ENCODE measurements at regions not wholly inside any gene's neighbourhood (a gene's known extent, or its start where the extent isn't known, plus 50 kb on each side); places are given as distances from the start of the nearest gene placed in this dataset.

DNA sequence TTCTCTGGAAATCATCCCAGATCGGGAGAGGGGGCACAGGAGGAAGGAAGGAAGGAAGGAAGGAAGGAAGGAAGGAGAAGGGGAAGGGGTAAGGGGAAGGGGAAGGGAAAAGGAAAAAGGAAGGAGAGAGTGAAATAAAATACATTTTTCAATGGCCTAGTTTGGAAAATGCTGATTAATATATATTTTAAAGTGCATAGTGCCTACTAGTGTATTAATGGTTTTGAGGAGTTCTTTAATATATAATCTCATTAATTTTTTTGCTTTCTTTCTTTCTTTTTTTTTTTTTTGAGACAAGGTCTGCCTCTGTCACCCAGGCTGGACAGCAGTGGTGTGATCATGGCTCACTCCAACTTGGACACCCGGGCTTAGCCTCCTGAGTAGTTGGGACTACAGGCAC is 107.8 kb upstream of the FOLH1 start:
- Histone ChIP-seq H3K4me2 (ENCODE audit: insufficient read depth in 1 of 2, low read depth in 2 of 2, low read length in 2 of 2) (no peak overlapping the region), H3K27ac (ENCODE audit: low read depth, low read length) (no peak overlapping the region), H4K91ac (replicated peaks; ENCODE audit: insufficient read length, low read length) (no peak overlapping the region), H3K4ac (replicated peaks; ENCODE audit: insufficient read length, low read depth, low read length) (no peak overlapping the region), H3K79me2 (ENCODE audit: control insufficient read depth in 1 of 2, insufficient read depth in 2 of 2, low read length in 2 of 2) (no peaks in the 10 kb centered on the region), H3K18ac (ENCODE audit: extremely low read depth, low read length) (no peak overlapping the region), H4K8ac (ENCODE audit: extremely low read depth, insufficient read depth, low read length) (no peak overlapping the region), H4K5ac (ENCODE audit: insufficient read length, low read depth, low read length) (no peak overlapping the region), H2BK5ac (ENCODE audit: low read depth, low read length) (no peak overlapping the region), H3K9ac (replicated peaks in 1 of 4; ENCODE audit: extremely low read depth in 1 of 4, low read depth in 3 of 4, low read length in 3 of 4) (no peak overlapping the region), H2AFZ (ENCODE audit: low read length) (no peak overlapping the region), H2BK120ac (replicated peaks; ENCODE audit: low read depth, low read length) (no peak overlapping the region), H2BK15ac (ENCODE audit: low read length) (no peak overlapping the region), H3K14ac (ENCODE audit: insufficient read length) (no peak overlapping the region), H4K20me1 (replicated peaks in 1 of 2; ENCODE audit: control insufficient read depth in 1 of 2, insufficient read depth in 2 of 2, low read length in 2 of 2) (no peaks in the 10 kb centered on the region), H2BK12ac (ENCODE audit: low read depth, low read length) (no peak overlapping the region), H3K56ac (replicated peaks; ENCODE audit: insufficient read length, low read depth, low read length) (no peak overlapping the region), H2BK20ac (ENCODE audit: low read length) (no peak overlapping the region), H3K23me2 (ENCODE audit: low read depth, low read length) (no peaks in the 10 kb centered on the region), H3K79me1 (ENCODE audit: low read depth, low read length) (no peaks in the 10 kb centered on the region), H3K36me3 (ENCODE audit: control insufficient read depth in 2 of 4, insufficient read depth in 4 of 4, low read length in 3 of 4) (no peaks in the 10 kb centered on the region), H3K23ac (ENCODE audit: insufficient read length) (no peak overlapping the region), H3K4me1 (replicated peaks in 1 of 4; ENCODE audit: control insufficient read depth in 3 of 4, insufficient read depth in 4 of 4, low read length in 3 of 4) (no peaks in the 10 kb centered on the region), H2AK5ac (ENCODE audit: low read depth, low read length) (no peak overlapping the region), H3K27me3 (replicated peaks in 1 of 4; ENCODE audit: control insufficient read depth in 3 of 4, extremely low read depth in 1 of 4, insufficient read depth in 3 of 4, low read length in 3 of 4) (no peaks in the 10 kb centered on the region), H3K9me3 (ENCODE audit: insufficient read depth in 2 of 2, low read depth in 1 of 2, low read length in 1 of 2) (peaks cover 16 to 20% of the 10 kb centered on the region in 2 experiments), H3K4me3 (ENCODE audit: extremely low read depth in 1 of 4, insufficient read depth in 2 of 4, low read depth in 3 of 4, low read length in 4 of 4) (no peak overlapping the region)
- ChIA-PET POLR2A (ENCODE audit: partially characterized antibody) (no interaction called here), CTCF (ENCODE audit: partially characterized antibody) (no interaction called here)
- FAIRE-seq (no peak), DNase-seq (ENCODE audit: low read depth in 1 of 2, low spot score in 2 of 2) (no peak)
- TF ChIP-seq YY1 (IDR thresholded peaks at IDR 0.05; ENCODE audit: low read depth, low read length): no peak
- no peak for TF ChIP-seq BCL11A (IDR thresholded peaks at IDR 0.05; ENCODE audit: low read depth in 2 of 2, low read length in 2 of 2)
- TF ChIP-seq CHD2 (IDR thresholded peaks at IDR 0.05; ENCODE audit: low read length): no peak
- 83% methylated on average over 1 of the region's 2 CpGs; no CpG with 5 or more reads in 1 of the 2 experiments for WGBS, 2 experiments (ENCODE audit: extremely low coverage in 1 of 2, insufficient coverage in 1 of 2, insufficient read length in 1 of 2, insufficient replicate concordance in 2 of 2, low coverage in 1 of 2, low lambda C conversion rate in 2 of 2, missing lambda C conversion rate in 1 of 2)

Measured in H1 (cell line).